ENCODE measurements at regions not wholly inside any gene's neighbourhood (a gene's known extent, or its start where the extent isn't known, plus 50 kb on each side); places are given as distances from the start of the nearest gene placed in this dataset.

GRCh38 chr11:112771851-112772250 lies 189.4 kb upstream of the NCAM1 start:
- no peak for TF ChIP-seq CTCF (conservative IDR thresholded peaks at IDR 0.05 in 1 of 2, IDR thresholded peaks at IDR 0.05 in 1 of 2; ENCODE audit: extremely low read depth in 1 of 2, insufficient read depth in 1 of 2, low read depth in 1 of 2, low read length in 2 of 2)
- TF ChIP-seq EZH2 (IDR thresholded peaks at IDR 0.05; ENCODE audit: borderline replicate concordance, low read length) = no peak
